DMS79 treated with DMSO at 0.1 percent for 48 hours (cell line): ENCODE measurements at regions not wholly inside any gene's neighbourhood (a gene's known extent, or its start where the extent isn't known, plus 50 kb on each side); places are given as distances from the start of the nearest gene placed in this dataset.
"Not testable (repeated sequence)": the region's sequence is repeated elsewhere in the genome, so short reads cannot be mapped to it uniquely, and the experiment has no call there.

ENCODE experiments used
- DNase-seq: peaks from one replicate; lab custom pipeline; 2025; lab: John Stamatoyannopoulos, UW

DNA sequence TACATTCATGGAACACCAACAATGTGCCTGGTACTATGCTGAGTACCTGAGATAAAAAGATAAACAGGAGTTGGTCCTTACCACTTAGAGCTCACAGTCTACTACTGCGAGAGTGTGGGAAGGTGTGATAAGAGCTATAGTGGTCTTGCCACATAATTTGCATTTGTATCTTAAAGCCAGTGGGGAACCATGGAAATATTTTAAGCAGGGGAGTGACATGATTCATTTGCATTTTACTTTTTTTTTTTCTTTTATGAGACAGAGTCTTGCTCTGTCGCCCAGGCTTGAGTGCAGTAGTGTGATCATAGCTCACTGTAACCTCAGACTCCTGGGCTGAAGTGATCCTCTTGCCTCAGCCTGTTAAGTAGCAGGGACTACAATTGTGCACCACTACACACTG lies 53.6 kb downstream of the SRGAP2 start:
- DNase-seq: not testable (repeated sequence)

DNA sequence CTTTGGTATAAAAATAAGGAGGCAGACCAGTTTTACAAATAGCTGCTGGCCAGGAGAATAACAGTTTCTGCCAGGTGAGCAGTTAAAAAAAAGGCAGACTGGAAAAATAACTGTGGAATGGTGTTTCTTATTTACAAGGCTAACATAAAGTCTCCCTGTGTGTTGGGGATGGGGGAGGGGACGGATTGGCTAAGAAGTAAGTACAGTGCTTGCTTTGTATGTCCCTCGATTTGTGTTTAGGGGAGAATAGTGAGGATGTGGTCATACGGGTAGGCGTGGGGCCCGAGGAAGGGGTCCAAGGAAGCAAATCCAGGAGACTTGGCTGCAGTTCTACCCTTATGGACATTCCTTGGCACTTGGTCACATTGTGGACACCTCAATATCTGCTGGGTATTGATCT lies 58.1 kb downstream of the SRGAP2 start:
- not testable (repeated sequence) for DNase-seq

DNA sequence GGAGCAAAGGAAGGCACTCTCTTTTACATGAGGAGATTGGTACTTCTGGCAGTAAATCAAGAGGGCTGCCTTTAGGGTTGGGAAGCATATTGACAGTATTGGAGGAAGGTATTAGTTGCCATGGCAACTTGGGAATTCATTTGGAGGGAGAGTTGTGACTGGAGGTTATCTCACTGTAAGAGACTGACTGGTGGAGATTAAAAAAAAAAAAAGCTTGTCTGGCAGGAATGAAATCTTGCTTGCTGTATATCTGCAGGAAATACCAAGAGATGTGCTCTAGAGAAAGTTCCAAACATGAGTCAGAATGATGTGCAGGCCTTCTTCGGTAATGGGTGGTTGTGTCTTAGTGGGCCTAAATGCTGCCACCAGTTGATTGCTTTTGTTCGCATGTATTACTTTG lies 59.1 kb downstream of the SRGAP2 start:
- not testable (repeated sequence) for DNase-seq

DNA sequence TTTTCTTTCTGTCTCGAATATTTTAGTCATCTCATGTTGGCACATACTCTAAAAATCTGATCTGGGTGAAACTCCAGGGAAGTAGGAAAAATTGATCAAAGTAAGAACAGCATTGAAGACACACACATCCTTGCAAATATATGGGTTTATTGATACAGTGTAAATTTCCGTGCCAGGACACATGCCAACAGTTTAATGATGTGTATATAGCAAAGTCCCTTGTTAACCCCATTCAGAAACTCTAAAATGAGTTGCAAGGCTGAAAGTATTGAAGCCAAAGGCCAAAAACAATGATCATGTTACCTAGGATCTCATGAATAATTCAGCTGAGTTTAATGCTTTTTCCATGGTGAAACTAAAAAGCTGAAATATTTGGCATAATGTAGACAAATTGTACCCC lies 61.6 kb downstream of the SRGAP2 start:
- not testable (repeated sequence) for DNase-seq

DNA sequence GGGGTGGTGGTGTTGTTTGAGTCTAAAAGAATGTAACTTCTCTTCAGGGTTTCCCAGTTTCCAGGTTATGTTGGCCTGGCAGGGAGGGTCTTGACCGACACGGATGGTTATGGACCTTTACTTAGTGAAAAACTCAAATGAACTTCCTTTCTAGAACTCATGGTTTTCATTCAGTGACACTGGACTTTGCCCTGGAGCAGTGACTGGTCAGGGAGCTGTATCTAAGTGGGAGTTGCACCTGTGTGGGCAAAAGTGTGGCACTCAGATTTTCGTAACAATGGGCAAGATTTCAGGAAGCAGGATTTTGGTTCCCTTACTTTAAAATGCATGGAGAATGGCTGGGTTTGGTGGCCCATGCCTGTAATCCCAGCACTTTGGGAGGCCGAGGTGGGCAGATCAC lies 67.8 kb downstream of the SRGAP2 start:
- not testable (repeated sequence) for DNase-seq

DNA sequence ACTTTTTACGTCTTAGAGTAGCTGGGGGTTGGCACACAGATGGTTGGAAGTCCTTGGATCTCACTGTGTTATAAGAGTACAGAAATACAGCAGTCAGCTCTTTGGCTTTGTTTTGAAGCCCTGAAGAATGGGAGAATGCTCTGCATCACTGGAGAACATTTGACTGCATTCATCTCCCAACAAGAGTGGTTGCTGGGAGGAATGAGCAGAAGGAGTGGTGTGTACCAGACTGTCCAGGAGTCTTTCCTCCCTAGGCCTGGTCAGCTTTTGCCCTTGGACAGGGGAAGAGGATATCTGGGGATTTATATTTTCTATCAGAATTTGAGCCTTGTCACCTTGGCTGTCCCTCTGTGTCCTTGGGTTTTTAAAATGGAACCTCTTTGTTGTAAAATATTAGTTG lies 69.8 kb downstream of the SRGAP2 start:
- not testable (repeated sequence) for DNase-seq

DNA sequence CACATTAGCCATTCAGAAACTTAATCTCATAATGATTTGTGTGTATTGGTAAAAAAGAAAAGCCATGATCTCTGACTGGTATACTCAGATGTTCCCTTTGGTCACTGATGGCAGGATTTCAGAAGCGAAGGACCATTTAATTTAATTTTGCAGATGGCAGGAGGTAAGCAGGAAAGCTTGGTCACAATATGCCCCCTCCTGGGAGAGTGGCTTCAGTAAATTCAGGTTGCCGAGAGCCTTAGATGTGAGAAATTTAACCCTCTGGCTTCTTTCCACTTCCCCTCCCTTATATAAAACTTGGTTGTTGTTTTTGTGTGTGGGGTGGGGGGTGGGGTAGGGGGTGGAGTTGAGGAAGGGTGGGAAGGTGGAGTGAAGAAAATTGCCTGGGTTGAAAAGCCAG lies 72.8 kb downstream of the SRGAP2 start:
- not testable (repeated sequence) for DNase-seq

DNA sequence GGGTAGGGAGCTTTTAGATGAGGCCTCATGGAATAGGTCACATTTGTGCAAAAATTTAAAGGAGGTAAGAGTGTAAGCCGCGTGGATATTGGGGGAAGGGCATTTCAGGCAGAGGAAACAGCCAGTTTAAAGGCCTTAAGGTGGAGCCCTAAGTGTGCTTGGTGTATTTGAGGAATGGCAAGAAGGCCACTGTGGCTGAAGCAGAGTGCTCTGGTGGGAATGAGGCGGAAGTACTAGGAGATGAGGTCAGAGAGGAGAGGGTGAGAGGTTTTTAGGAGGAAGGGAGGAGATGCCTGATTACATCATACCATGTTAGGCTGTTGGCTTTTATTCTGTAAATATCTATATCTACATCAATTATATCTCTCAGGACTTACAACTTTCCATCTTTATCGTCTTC lies 75.3 kb downstream of the SRGAP2 start:
- not testable (repeated sequence) for DNase-seq

DNA sequence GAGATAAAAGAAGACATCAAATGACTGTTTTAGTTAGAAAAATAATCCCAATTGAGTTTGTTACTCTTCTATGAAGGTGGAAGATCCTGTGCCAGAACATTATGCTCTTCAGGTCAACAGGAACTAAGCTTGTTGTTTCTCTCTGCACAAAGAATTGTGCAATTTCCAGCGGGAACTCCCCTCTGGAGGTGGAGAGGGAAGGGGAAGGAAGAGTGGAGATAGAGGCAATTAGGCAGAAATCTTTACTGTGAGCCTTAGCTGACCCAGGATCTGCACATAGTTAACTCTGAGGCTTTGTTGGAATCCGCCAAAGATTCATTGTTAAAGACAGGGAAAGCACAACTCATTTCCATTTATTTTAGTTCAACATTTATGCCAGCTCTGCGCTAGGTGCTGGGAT lies 77.3 kb downstream of the SRGAP2 start:
- not testable (repeated sequence) for DNase-seq

DNA sequence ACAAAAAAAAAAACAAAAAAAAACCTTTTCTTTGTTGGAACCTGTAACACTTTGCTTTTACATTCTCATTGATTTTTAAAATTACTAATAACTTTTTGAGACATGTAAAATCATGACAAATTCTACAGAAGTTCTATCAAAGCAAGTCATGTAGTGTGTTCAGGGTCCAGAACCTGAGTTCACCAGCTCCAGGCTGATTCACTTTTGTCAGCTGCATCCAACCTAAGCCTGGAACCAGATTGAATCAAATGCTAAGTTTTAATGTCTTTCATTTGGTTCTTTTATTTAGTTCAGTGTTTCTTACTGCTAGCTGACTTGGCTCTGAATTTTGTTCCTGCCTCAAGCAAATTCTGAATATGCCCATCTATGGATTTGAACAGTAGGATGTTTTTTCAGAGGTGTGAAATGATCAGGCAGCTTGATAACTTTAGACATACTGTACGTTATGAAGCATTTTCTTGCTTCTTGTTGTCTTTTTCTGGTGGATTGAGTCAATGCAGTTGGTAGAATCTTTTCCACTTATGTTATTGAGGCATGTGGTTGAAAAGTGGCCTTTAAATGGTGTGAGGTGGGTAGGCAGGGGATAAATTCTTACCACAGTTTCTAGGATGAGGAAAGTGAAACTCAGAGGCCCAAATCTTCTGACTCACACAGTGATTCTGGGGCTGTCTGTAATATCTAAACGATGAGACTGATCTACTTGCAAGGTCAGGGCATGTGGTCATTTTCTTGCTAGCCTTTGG lies 78.7 kb downstream of the SRGAP2 start:
- DNase-seq: not testable (repeated sequence)

DNA sequence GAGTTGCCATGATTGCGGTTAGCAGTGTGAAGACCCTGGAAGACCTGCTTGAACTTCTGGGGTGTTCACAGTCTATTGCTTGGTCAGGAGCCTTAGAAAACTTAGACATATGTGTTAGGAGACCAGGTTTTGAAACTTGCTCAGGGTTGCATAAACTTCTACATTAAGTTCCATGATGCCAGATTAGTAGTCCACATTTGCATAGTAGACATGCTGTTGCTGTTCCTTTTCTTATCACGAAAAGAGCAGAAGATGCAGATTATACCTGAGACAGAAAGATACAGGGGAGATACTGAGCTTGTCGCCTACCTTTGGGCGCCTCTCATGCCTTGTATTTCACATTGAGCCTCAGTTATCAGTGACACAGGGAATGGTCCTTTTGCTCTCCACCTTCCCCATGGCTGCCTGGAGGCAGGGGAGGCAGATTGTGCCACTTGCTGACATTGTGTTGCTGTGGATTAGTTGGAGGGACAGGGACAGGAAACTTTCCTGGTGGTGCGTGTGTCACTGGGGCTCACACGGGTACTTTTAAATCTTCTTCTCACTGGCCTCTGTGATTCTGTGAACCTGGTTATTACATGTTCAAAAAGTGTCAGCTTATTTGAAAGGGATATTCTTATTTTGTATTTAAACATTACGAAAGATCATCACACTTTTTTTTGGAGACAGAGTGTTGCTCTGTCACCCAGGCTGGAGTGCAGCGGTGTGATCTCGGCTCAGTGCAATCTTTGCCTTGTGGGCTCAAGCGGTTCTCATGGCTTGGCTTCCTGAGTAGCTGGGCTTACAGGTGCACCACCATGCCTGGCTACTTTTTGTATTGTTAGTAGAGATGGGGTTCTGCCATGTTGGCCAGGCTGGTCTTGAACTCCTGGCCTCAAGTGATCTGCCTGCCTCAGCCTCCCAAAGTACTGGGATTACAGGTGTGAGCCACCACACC lies 82.0 kb downstream of the SRGAP2 start:
- DNase-seq: not testable (repeated sequence)

DNA sequence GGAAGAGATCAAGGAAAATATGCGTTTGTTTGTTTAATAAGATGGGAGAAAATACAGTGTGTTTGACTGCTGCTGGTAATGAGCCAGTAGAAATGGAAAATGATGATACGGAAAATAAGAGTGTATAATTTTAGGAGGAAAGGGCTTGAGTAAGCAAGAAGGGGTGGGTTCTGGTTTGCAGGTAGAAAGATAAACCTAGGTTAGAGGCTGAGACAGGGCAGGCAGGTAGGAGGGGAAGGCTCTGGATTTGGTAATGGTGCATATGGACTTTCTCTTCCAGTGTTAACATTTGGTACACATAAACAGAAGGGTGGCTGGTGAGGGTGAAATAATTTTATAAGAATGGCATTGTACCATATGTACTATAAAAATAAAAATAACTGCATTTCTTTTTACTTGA lies 84.4 kb downstream of the SRGAP2 start:
- DNase-seq: not testable (repeated sequence)

DNA sequence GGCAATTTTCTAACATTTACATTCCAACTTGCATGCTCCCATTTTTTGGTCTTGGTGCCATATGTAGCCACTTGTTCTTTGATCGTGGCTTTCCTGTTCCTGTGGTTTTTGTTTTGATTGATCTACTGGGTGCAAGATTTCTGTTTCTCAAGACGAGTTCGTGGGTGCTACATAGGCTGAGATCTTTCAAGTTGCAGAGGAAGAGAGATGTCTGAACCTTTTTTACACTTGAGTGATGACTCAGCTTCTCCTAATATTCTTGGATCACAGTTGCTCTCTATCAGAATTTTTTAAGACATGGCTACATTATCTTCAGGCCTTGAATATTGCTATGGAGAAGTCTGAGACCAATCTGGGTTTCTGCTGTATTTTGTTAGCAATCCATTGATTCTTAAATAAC lies 85.1 kb downstream of the SRGAP2 start:
- DNase-seq: not testable (repeated sequence)

DNA sequence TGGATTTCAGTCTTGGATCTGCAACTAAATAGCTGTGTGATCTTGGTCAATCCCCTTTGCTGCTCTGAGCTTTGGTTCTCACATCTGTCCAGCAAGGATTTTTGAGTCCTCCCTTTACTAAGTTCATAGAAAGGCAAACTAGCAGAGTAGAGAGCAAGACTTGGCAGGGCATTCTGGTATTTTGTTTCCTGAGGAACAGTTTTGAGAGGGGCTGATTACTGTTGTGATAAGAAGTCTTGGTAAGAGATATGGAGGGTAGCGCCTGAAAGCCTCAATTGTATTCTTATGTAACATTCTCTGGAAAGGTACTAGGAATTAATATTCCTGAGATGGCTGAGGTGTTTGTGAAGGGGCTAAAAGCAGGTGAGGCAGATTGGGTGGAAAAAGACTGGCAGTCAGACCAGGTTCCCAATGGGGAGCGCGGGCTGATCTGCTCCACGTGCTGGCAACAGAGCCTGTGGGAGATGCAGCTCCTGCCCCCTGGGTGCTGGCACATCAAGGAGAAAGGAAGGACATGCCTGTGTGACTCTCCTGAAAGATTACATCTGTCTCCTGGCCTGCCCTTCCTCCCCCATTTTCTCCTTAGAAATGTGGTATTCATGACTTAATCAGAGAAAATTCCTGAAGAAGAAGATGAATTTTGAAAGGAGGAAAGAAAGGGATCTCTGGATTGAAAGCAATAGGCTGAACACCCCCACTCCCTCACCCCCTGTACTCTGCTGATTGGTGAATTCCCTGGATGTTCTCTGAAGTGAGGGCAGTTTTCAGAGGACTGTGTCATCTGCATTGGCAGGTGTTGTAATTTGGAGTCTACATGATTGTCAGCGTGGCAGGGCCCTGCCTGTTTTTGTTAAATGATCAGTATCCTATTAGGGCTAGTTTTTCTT lies 94.0 kb downstream of the SRGAP2 start:
- not testable (repeated sequence) for DNase-seq

DNA sequence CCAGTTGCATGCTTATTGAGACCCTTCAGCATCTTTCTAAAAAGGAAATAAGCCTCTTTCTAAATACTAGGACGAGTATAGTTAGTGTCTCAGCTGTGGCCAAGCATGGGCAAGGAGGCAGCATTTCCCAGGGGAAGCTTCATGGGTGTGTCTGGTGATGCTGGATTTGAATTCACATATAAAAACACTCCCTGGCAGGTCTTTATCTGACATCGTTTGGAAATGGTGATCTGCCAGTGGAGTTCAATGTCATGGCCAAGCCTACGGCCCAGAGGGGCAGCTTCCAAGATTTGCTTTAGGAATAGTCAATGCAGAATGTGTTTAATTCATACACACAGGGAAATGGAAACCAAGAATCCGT lies 94.7 kb downstream of the SRGAP2 start:
- not testable (repeated sequence) for DNase-seq

DNA sequence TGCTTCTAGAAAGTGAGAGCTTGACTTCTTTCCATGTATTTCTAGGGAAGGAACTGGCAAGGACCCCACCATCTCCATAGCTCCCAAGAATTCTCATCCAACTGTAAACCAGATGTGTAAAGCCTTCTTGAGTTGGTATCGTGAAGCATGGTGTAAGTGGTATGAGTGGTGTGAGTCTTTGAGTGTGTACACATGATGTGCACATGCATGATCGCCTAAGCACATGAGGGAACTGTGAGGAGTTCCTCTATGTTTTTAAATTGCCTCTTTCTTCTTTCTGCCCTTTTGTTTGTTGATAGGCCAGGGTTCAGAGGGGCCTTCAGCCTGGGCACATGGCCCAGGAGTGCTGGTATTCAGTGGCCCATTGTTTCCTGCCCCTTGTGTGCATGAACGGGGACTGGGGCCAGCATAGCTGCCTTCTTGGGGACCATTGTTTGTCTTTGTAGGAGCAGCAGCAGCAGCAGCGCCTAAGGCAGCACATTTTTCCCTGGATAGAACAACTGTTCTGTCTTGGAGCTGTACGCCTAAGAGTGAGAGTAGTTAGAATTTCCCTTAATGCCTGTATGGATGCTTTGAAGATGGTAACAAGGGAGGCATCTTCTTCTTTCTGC lies 95.9 kb downstream of the SRGAP2 start:
- not testable (repeated sequence) for DNase-seq

DNA sequence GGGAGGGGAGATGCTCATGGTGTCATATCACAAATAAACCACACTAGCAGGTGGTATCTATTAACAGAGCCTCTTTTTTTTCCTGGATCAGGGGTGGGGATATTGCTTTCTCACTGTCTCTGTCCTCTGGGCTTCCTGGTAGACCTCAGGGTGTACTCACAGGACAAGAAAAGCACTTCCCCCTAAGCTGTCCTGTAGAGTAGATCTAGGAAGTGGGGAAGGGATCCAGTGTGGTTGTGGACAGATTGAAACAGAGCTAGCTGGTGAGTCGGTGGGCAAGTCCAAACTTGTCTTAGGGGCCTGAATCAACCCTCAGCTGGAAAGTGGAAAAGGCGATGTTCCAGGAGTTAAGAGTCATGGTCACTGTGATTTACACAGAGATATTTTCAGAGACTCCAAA lies 96.6 kb downstream of the SRGAP2 start:
- DNase-seq: not testable (repeated sequence)

DNA sequence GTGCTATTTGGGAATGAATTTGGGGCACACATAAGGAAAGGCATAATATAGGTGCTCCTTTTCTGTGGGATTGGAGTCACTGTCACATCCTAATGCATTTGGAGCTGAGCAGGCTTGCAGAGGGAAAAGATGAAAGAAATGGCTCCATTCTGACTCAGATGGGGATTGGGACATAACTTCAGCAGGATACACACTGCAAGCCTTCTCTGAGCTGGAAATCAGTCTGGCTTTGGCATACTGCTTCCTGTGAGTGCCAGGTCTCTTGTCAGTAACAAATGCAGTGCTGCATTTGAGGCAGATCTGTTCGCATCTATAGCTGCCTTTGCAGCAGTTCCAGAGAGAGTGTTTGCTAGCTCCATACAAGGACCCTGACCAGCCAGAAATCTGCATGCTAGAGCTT lies 98.7 kb downstream of the SRGAP2 start:
- not testable (repeated sequence) for DNase-seq

DNA sequence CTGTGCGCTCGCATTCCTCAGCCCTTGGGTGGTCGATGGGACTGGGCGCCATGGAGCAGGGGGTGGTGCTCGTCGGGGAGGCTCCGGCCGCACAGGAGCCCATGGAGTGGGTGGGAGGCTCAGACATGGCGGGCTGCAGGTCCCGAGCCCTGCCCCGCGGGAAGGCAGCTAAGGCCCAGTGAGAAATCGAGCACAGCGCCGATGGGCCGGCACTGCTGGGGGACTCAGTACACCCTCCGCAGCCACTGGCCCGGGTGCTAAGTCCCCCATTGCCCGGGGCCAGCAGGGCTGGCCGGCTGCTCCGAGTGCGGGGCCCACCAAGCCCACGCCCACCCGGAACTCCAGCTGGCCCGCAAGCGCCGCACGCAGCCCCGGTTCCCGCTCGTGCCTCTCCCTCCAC lies 104.1 kb downstream of the SRGAP2 start:
- DNase-seq: not testable (repeated sequence)

DNA sequence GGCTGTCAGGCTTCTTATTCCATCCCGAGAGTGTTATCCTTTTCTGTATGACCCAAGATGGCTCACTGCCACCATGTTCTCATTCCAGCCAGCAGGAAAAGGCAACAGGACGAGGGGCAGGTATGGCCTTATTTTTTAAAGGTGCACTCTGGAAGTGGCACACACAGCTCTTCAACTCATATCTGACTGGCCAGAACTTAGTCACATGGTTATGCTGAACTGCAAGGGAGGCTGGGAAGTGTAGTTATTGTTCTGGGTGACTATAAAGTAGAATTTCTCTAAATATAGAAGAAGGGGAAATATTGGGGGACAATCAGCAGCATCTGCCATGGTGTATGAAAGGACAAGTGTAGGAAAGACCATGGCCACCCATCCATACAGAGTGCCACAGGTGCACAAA lies 107.6 kb downstream of the SRGAP2 start:
- not testable (repeated sequence) for DNase-seq

DNA sequence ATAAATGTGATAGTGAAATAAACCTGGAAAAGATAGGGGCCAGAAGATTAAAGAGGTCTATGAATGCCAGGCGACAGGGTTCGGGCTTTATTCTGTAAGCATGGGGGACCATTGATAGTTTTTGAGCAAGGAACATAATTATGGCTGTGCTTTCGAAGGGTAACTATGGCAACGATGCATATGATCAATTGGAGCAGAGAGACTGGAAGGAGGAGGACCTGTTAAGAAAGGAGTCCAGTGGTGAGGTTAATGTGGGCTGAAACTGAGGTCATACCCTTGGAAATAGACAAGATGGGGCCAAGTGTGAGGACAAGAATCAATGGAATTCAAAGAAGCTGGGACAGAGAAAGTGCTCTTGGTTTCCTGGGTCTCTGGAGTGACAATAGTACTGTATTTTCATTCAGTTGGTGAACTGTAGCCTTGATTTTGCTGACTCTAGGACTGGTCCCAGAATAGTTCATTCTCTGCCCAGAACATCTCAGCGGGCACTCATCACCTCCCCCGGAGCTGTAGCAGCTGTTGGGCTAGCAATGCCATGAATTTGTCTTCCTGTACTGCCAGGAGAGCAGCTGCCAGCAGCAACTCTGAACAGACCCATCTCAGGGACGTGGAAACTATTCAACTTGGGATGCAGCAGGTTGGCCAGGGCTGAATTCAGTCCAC lies 108.4 kb downstream of the SRGAP2 start:
- not testable (repeated sequence) for DNase-seq
